ENCODE measurements at regions not wholly inside any gene's neighbourhood (a gene's known extent, or its start where the extent isn't known, plus 50 kb on each side); places are given as distances from the start of the nearest gene placed in this dataset.

GRCh38 chr10:78685466-78686103, 383.2 kb upstream of the ZMIZ1 start:
- H3K4me1 ChIP-seq (ENCODE audit: insufficient read depth, insufficient read length): peaks cover 2% of the 10 kb centered on the region
- no peak overlapping the region for H3K4me3 ChIP-seq (ENCODE audit: insufficient read length, low read depth)
- peaks cover 15% of the 10 kb centered on the region; the same call in 1 of the 2 replicates for H3K9me3 ChIP-seq (ENCODE audit: insufficient read depth, low read length)
- H3K27me3 ChIP-seq (ENCODE audit: insufficient read depth, insufficient read length): no peaks in the 10 kb centered on the region
- no peak for DNase-seq (ENCODE audit: low read depth, low spot score)
- no peak for TF ChIP-seq ZNF274 (IDR thresholded peaks at IDR 0.05; ENCODE audit: low read depth, low read length)
- no peak for TF ChIP-seq YY1 (IDR thresholded peaks at IDR 0.05; ENCODE audit: insufficient read depth, insufficient read length)
- no peak for TF ChIP-seq SUZ12 (IDR thresholded peaks at IDR 0.05; ENCODE audit: extremely low read depth, insufficient read depth, insufficient read length)
- no peaks in the 10 kb centered on the region for H3K36me3 ChIP-seq (ENCODE audit: insufficient read depth, insufficient read length, low read length)
- no peak overlapping the region for H3K9ac ChIP-seq (ENCODE audit: insufficient read length, low read depth)

- no peaks in the 10 kb centered on the region for H3K36me3 ChIP-seq (ENCODE audit: insufficient read depth, insufficient read length, low read length)
- peaks cover 14% of the 10 kb centered on the region; the same call in 1 of the 2 replicates for H3K9me3 ChIP-seq (ENCODE audit: insufficient read depth, low read length)
- DNase-seq (ENCODE audit: low read depth, low spot score): no peak
- no peaks in the 10 kb centered on the region for H3K27me3 ChIP-seq (ENCODE audit: insufficient read depth, insufficient read length)
- peaks cover 2% of the 10 kb centered on the region for H3K4me1 ChIP-seq (ENCODE audit: insufficient read depth, insufficient read length)
- TF ChIP-seq ZNF274 (IDR thresholded peaks at IDR 0.05; ENCODE audit: low read depth, low read length) (no peak), YY1 (IDR thresholded peaks at IDR 0.05; ENCODE audit: insufficient read depth, insufficient read length) (no peak), SUZ12 (IDR thresholded peaks at IDR 0.05; ENCODE audit: extremely low read depth, insufficient read depth, insufficient read length) (no peak)
- H3K9ac ChIP-seq (ENCODE audit: insufficient read length, low read depth): no peak overlapping the region
- H3K4me3 ChIP-seq (ENCODE audit: insufficient read length, low read depth): no peak overlapping the region
Observed at GRCh38 chr10:78686444-78687060, 382.2 kb upstream of the ZMIZ1 start.

- no peak for DNase-seq (ENCODE audit: low read depth, low spot score)
- peaks cover 8% of the 10 kb centered on the region; the same call in 1 of the 2 replicates for H3K9me3 ChIP-seq (ENCODE audit: insufficient read depth, low read length)
- no peak for TF ChIP-seq SUZ12 (IDR thresholded peaks at IDR 0.05; ENCODE audit: extremely low read depth, insufficient read depth, insufficient read length)
- no peak for TF ChIP-seq YY1 (IDR thresholded peaks at IDR 0.05; ENCODE audit: insufficient read depth, insufficient read length)
- TF ChIP-seq ZNF274 (IDR thresholded peaks at IDR 0.05; ENCODE audit: low read depth, low read length): no peak
Observed at GRCh38 chr10:78687626-78688025, 381.1 kb upstream of the ZMIZ1 start.

GRCh38 chr10:78688230-78688900, 380.4 kb upstream of the ZMIZ1 start:
- no peak for DNase-seq (ENCODE audit: low read depth, low spot score)
- TF ChIP-seq SUZ12 (IDR thresholded peaks at IDR 0.05; ENCODE audit: extremely low read depth, insufficient read depth, insufficient read length) (no peak), ZNF274 (IDR thresholded peaks at IDR 0.05; ENCODE audit: low read depth, low read length) (no peak), YY1 (IDR thresholded peaks at IDR 0.05; ENCODE audit: insufficient read depth, insufficient read length) (no peak)
- peaks cover 2% of the 10 kb centered on the region for H3K4me1 ChIP-seq (ENCODE audit: insufficient read depth, insufficient read length)

More at GRCh38 chr10:78687626-78688025, 381.1 kb upstream of the ZMIZ1 start:
- H3K4me3 ChIP-seq (ENCODE audit: insufficient read length, low read depth): no peak overlapping the region
- H3K36me3 ChIP-seq (ENCODE audit: insufficient read depth, insufficient read length, low read length): no peaks in the 10 kb centered on the region
- H3K9ac ChIP-seq (ENCODE audit: insufficient read length, low read depth): no peak overlapping the region
- peaks cover 2% of the 10 kb centered on the region for H3K4me1 ChIP-seq (ENCODE audit: insufficient read depth, insufficient read length)
- H3K27me3 ChIP-seq (ENCODE audit: insufficient read depth, insufficient read length): no peaks in the 10 kb centered on the region

GRCh38 chr10:78688901-78689583, 379.7 kb upstream of the ZMIZ1 start:
- H3K27me3 ChIP-seq (ENCODE audit: insufficient read depth, insufficient read length): no peaks in the 10 kb centered on the region
- DNase-seq (ENCODE audit: low read depth, low spot score): no peak
- H3K9ac ChIP-seq (ENCODE audit: insufficient read length, low read depth): no peak overlapping the region
- H3K4me1 ChIP-seq (ENCODE audit: insufficient read depth, insufficient read length): peaks cover 2% of the 10 kb centered on the region
- TF ChIP-seq ZNF274 (IDR thresholded peaks at IDR 0.05; ENCODE audit: low read depth, low read length): no peak
- no peak for TF ChIP-seq SUZ12 (IDR thresholded peaks at IDR 0.05; ENCODE audit: extremely low read depth, insufficient read depth, insufficient read length)
- TF ChIP-seq YY1 (IDR thresholded peaks at IDR 0.05; ENCODE audit: insufficient read depth, insufficient read length): no peak
- H3K36me3 ChIP-seq (ENCODE audit: insufficient read depth, insufficient read length, low read length): no peaks in the 10 kb centered on the region
- H3K4me3 ChIP-seq (ENCODE audit: insufficient read length, low read depth): no peak overlapping the region
- no peaks in the 10 kb centered on the region for H3K9me3 ChIP-seq (ENCODE audit: insufficient read depth, low read length)

More at GRCh38 chr10:78688230-78688900, 380.4 kb upstream of the ZMIZ1 start:
- no peak overlapping the region for H3K4me3 ChIP-seq (ENCODE audit: insufficient read length, low read depth)
- H3K9me3 ChIP-seq (ENCODE audit: insufficient read depth, low read length): peaks cover under 1% of the 10 kb centered on the region; the same call in 1 of the 2 replicates
- no peaks in the 10 kb centered on the region for H3K36me3 ChIP-seq (ENCODE audit: insufficient read depth, insufficient read length, low read length)
- H3K27me3 ChIP-seq (ENCODE audit: insufficient read depth, insufficient read length): no peaks in the 10 kb centered on the region
- H3K9ac ChIP-seq (ENCODE audit: insufficient read length, low read depth): no peak overlapping the region

GRCh38 chr10:78689584-78689935, 379.2 kb upstream of the ZMIZ1 start:
- TF ChIP-seq YY1 (IDR thresholded peaks at IDR 0.05; ENCODE audit: insufficient read depth, insufficient read length) (no peak), SUZ12 (IDR thresholded peaks at IDR 0.05; ENCODE audit: extremely low read depth, insufficient read depth, insufficient read length) (no peak), ZNF274 (IDR thresholded peaks at IDR 0.05; ENCODE audit: low read depth, low read length) (no peak)
- H3K9me3 ChIP-seq (ENCODE audit: insufficient read depth, low read length): no peaks in the 10 kb centered on the region
- peaks cover 2% of the 10 kb centered on the region for H3K4me1 ChIP-seq (ENCODE audit: insufficient read depth, insufficient read length)

More at GRCh38 chr10:78689584-78689935, 379.2 kb upstream of the ZMIZ1 start:
- DNase-seq (ENCODE audit: low read depth, low spot score): no peak
- Histone ChIP-seq H3K36me3 (ENCODE audit: insufficient read depth, insufficient read length, low read length) (no peaks in the 10 kb centered on the region), H3K4me3 (ENCODE audit: insufficient read length, low read depth) (no peak overlapping the region), H3K9ac (ENCODE audit: insufficient read length, low read depth) (no peak overlapping the region), H3K27me3 (ENCODE audit: insufficient read depth, insufficient read length) (no peaks in the 10 kb centered on the region)
